ENCODE measurements at regions not wholly inside any gene's neighbourhood (a gene's known extent, or its start where the extent isn't known, plus 50 kb on each side); places are given as distances from the start of the nearest gene placed in this dataset.

GRCh38 chr11:129265125-129265788 lies 73.1 kb upstream of the ARHGAP32 start:
- no peak for DNase-seq

- DNase-seq = no peak
Observed at GRCh38 chr11:129264114-129264513, 72.0 kb upstream of the ARHGAP32 start.

- no peak for DNase-seq
Observed at GRCh38 chr11:129260750-129261149, 68.6 kb upstream of the ARHGAP32 start.

GRCh38 chr11:129259931-129260348 lies 67.8 kb upstream of the ARHGAP32 start:
- no peak for DNase-seq

GRCh38 chr11:129258205-129258604 lies 66.1 kb upstream of the ARHGAP32 start:
- DNase-seq = no peak

GRCh38 chr11:129257512-129257911 lies 65.4 kb upstream of the ARHGAP32 start:
- no peak for DNase-seq

- DNase-seq = no peak
Observed at GRCh38 chr11:129252621-129253020, 60.5 kb upstream of the ARHGAP32 start.

- no peak for DNase-seq
Observed at GRCh38 chr11:129251067-129251466, 58.9 kb upstream of the ARHGAP32 start.

GRCh38 chr11:129249923-129250322 lies 57.8 kb upstream of the ARHGAP32 start:
- no peak for DNase-seq

GRCh38 chr11:129249351-129249750 lies 57.2 kb upstream of the ARHGAP32 start:
- no peak for DNase-seq

GRCh38 chr11:129248618-129249017 lies 56.5 kb upstream of the ARHGAP32 start:
- DNase-seq = no peak

GRCh38 chr11:129247135-129247534 lies 55.0 kb upstream of the ARHGAP32 start:
- no peak for DNase-seq

GRCh38 chr11:129242855-129243254 lies 50.7 kb upstream of the ARHGAP32 start:
- no peak for DNase-seq
